Large intestine (tissue), 3 donors: ENCODE measurements at regions not wholly inside any gene's neighbourhood (a gene's known extent, or its start where the extent isn't known, plus 50 kb on each side); places are given as distances from the start of the nearest gene placed in this dataset.

Experiments
- DNase-seq, 2 donors: peaks; one replicate each; pipeline versions ENCODE4 v3.0.0 to v3.0.0-alpha.2; 2013
- H3K27ac ChIP-seq: one replicate; pipeline ENCODE4 v1.5.1; 2013; ENCODE audit warnings: low read length
- H3K27me3 ChIP-seq: 2 replicates; pipeline ENCODE4 v1.6.1; 2013; ENCODE audit warnings: low read length; ENCODE audit not compliant: control insufficient read depth, insufficient read depth
- H3K36me3 ChIP-seq: 2 replicates; pipeline ENCODE4 v1.6.1; 2013; ENCODE audit warnings: low read length; ENCODE audit not compliant: control insufficient read depth, insufficient read depth
- H3K4me1 ChIP-seq: one replicate; pipeline ENCODE4 v1.6.1; 2013; ENCODE audit warnings: low read length; ENCODE audit not compliant: control insufficient read depth, insufficient read depth
- H3K4me3 ChIP-seq: one replicate; pipeline ENCODE4 v1.5.1; 2013; ENCODE audit warnings: low read length
- H3K9me3 ChIP-seq: one replicate; pipeline ENCODE4 v1.6.1; 2013; ENCODE audit warnings: mild to moderate bottlenecking, low read depth, low read length, moderate library complexity; ENCODE audit not compliant: control insufficient read depth
- WGBS: methylation state at CpG from one replicate; pipeline ENCODE4 v1.1.5; 2013; ENCODE audit warnings: low lambda C conversion rate; ENCODE audit not compliant: insufficient coverage; 5-methylcytosine and 5-hydroxymethylcytosine counted together

DNA sequence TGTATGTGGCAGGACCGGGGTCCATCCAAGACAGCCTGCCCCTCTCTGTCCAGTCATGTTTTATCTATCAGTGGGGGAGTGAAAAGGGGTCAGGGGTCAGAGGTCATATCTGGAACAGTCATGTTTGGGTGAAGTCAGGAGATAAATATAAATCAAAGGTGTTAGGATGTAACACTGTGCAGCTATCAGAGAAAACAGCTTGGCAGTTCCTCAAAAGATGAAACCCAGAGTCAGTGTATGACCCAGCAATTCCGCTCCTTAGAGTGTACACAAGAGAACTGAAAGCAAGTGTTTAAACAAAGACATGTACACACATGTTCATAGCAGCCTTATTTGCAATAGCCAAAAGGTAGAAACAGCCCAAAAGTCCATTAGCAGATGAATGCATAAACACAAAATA lies 361.3 kb downstream of the FOXL1 start:
- no CpG with 5 or more reads among the region's 2 CpGs for WGBS
- no peak overlapping the region for H3K27ac ChIP-seq

DNA sequence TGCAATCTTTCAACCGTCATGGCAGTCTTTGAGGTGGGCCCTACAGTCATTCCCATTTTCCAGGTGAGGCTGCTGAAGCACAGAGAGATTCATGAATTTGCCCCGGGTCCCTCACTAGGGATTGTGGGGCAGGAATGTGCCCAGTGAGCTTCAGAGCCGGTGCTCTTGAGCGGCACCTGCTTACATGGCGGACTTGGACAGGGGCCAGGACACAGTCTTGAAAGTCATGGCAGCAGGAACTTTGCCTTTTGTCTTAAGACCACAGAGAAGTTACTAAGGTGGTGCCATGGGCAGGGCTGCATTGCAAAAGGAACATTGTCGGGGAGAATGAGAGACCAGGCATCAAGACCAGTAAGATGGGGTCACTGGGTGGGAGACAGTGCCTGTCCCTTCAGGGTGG lies 363.4 kb downstream of the FOXL1 start:
- no peak for DNase-seq
- Histone ChIP-seq H3K27me3 (no peaks in the 10 kb centered on the region), H3K4me1 (no peaks in the 10 kb centered on the region), H3K36me3 (no peaks in the 10 kb centered on the region), H3K9me3 (no peaks in the 10 kb centered on the region), H3K4me3 (no peak overlapping the region), H3K27ac (no peak overlapping the region)
- no CpG with 5 or more reads among the region's 6 CpGs for WGBS

More for the DNA sequence above, 361.3 kb downstream of the FOXL1 start:
- H3K9me3 ChIP-seq = no peaks in the 10 kb centered on the region
- H3K27me3 ChIP-seq = peaks cover 2% of the 10 kb centered on the region
- H3K4me3 ChIP-seq = no peak overlapping the region
- no peaks in the 10 kb centered on the region for H3K36me3 ChIP-seq
- no peaks in the 10 kb centered on the region for H3K4me1 ChIP-seq
- DNase-seq = no peak

DNA sequence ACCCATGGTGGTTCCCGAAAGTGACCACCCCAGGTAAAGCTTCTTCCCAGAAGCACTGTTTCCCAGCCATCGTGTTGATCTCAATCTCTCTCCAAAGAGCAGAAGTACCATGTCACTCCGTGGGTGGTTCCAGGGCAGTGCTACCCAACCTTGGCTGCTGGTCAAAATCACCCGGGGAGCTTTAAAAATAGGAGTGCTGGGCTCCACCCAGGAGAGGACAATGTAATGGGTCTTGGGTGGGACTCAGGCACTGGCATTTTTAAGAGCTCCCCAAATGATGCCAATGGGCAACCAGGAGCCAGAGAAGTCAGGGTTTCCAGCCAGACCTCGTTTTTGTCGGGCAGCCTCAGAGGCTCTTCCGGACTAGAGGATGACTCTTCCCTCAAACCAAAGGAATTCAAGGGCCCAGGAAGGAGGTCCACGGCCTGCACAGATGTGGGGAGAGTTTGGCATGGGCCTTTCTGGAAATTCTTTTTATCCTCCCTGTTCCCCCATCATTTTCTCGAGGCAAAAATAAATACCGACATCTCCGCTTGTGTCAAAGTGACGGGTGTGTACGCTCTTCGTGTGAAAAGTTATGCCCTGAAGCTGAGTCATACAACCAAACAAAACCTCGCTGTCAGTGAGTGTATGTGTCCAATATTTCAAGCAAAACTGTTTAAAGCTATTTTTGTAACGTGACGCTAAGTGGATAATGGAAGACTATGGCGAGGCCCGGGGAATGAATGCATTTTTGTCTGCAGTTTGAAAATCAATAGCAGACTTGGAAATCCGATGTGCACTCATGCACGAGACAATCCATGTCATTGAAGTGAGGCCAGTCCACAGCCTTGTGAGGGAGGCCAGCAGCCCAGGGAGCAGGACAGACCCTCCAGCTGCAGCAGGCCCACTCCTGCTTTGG lies 364.1 kb downstream of the FOXL1 start:
- DNase-seq = no peak
- 67% methylated on average over 3 of the region's 21 CpGs for WGBS
- no peaks in the 10 kb centered on the region for H3K36me3 ChIP-seq
- H3K9me3 ChIP-seq = no peaks in the 10 kb centered on the region
- no peaks in the 10 kb centered on the region for H3K4me1 ChIP-seq
- no peaks in the 10 kb centered on the region for H3K27me3 ChIP-seq
- H3K4me3 ChIP-seq = no peak overlapping the region
- no peak overlapping the region for H3K27ac ChIP-seq

DNA sequence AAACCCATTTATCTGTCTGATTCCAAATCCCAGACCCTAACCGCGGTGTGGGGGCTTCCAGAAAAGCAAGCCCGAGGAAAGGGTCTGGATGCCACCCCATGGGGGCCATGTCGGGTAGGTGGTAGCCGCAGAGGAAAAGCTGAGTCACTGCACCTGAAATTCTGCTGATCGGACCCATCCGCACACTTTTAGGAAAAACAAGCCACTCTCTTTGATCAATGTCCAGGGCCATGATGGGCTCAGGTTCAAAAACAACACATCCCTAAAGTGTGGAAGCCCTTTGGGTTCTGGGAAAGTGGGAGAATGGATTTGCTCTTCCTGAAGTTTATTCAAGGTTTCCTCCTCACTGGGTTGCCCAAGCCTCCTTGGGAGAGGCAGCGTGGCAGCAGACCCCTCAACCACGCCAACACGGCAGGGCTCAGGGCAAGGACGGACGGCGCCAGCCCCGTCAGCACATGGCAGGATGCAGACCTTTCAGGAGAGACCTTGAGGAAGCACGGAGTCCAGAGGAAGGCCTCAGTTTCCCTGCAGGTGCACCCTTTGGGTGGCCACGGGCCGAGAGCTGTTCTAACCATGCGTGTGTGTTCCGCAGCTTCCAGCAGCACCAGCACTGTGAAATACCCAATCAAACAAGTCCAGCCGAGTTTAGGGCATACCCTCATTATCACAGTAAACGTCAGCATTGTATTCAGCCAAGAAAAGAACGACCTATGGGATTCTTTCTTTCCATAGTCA lies 367.0 kb downstream of the FOXL1 start:
- no peaks in the 10 kb centered on the region for H3K9me3 ChIP-seq
- H3K4me1 ChIP-seq = no peaks in the 10 kb centered on the region
- H3K27me3 ChIP-seq = no peaks in the 10 kb centered on the region
- DNase-seq = no peak
- no peaks in the 10 kb centered on the region for H3K36me3 ChIP-seq
- H3K4me3 ChIP-seq = no peak overlapping the region
- H3K27ac ChIP-seq = no peak overlapping the region
- 40% methylated on average over 1 of the region's 22 CpGs for WGBS

DNA sequence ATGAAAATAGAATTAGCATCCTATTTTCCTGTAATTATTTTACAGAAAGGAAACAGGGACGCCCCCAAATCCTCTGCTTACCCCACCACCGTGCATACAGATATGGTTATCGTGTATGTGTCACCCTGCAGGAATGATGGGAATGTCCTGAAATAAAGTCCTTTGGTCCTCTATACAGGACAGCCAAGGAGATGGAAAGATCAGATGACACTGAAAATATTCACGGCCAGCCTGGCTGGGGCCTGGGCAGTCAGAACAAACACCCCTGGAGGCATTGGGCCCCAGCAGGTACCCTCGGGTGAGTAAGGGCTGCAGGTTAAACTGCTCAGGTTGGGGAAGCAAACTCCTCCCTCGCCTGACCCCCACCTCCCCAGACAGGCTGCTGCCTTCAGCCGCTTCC lies 368.0 kb downstream of the FOXL1 start:
- Histone ChIP-seq H3K36me3 (no peaks in the 10 kb centered on the region), H3K27ac (no peak overlapping the region), H3K4me3 (no peak overlapping the region), H3K9me3 (no peaks in the 10 kb centered on the region), H3K27me3 (no peaks in the 10 kb centered on the region), H3K4me1 (no peaks in the 10 kb centered on the region)
- no peak for DNase-seq
- WGBS = 83% methylated on average over 1 of the region's 7 CpGs

DNA sequence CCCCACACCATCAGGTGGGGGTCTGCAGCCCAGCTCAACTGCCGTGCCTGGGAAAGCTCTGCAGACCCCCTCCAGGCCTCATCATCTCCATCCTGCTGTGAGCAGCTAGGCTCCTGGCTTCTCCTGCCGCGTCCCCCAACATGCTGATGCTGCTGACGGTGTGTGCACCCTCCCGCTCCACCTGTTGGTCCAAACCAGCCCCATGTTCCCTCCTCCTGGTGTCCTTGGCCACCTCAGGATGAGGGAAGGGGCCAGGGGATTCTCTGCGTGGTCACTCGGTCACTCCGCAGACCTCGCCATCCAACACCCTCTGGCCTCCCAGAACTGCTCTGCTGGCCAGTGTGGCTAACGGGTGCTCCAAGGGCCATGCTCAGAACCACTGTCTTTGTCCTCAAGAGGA lies 368.6 kb downstream of the FOXL1 start:
- Histone ChIP-seq H3K4me1 (no peaks in the 10 kb centered on the region), H3K27ac (no peak overlapping the region), H3K9me3 (no peaks in the 10 kb centered on the region), H3K27me3 (no peaks in the 10 kb centered on the region), H3K4me3 (no peak overlapping the region), H3K36me3 (no peaks in the 10 kb centered on the region)
- no peak for DNase-seq
- WGBS = no CpG with 5 or more reads among the region's 10 CpGs

DNA sequence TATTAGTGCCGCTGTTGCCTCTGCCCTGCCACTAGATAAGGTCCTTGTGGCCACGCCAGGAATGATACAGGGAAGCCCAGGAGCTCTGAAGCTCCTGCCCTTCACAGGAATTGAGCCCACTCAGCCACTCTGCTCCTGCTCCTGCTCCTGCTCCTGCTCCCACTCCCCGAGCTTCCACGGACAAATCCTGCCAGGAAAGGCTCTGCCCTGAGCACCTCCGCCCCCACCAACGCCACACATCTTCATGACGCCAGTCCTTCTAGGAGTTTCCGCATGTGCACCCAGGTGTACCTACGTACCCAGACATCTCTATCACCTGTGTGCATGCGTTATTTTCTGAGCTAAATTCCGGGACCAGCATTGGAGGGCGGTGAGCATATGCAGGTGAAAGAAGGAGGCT lies 369.1 kb downstream of the C16orf95 start:
- 93% methylated on average over 3 of the region's 12 CpGs for WGBS
- Histone ChIP-seq H3K4me3 (no peak overlapping the region), H3K36me3 (no peaks in the 10 kb centered on the region), H3K4me1 (no peaks in the 10 kb centered on the region), H3K27ac (no peak overlapping the region), H3K27me3 (no peaks in the 10 kb centered on the region), H3K9me3 (no peaks in the 10 kb centered on the region)
- DNase-seq = no peak

DNA sequence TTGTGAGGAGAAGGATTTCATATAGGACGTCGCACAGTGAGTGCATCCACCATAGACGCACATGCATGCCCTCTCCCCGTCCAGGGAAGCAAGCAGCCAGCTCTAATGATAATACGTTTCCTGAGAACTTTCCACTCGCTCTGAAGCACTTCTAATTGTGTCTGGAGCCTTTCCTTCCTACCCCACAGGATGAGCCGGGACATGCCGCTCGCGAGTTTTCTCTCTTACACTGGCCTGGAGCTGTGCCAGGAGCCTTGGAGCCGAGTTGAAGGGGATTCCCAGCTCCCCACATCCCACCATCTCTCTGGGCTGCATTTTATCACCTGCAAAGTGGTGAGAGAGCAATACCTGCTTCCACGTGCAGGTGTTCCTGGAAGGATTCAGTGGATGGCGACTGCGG lies 368.1 kb downstream of the C16orf95 start:
- WGBS = no CpG with 5 or more reads among the region's 14 CpGs

DNA sequence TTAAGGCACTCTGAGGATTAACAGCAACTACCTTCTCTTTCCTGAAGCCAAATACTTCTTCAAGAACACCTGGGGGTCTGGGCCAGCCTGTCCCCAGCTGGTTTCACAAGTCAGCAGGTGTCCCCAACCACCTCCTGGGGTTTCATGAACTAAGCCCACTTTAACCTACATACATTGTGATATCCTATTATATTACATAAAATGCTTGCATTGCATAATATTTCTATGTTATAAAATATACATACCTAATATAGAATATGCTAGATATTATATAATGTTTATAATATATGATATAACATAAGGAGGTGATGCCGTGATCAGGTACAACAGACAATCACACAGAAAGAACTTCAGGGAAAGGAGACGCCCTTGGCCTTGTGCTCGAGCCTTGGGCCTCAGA lies 367.6 kb downstream of the C16orf95 start:
- Histone ChIP-seq H3K36me3 (no peaks in the 10 kb centered on the region), H3K4me3 (no peak overlapping the region), H3K27ac (no peak overlapping the region), H3K4me1 (no peaks in the 10 kb centered on the region), H3K27me3 (peaks cover 3% of the 10 kb centered on the region), H3K9me3 (peaks cover 2% of the 10 kb centered on the region)
- WGBS = no CpG with 5 or more reads among the region's 3 CpGs
- no peak for DNase-seq

More for the DNA sequence above, 368.1 kb downstream of the C16orf95 start:
- Histone ChIP-seq H3K9me3 (peaks cover 2% of the 10 kb centered on the region), H3K4me1 (no peaks in the 10 kb centered on the region), H3K4me3 (no peak overlapping the region), H3K27ac (no peak overlapping the region), H3K27me3 (peaks cover 3% of the 10 kb centered on the region), H3K36me3 (no peaks in the 10 kb centered on the region)
- DNase-seq = no peak

DNA sequence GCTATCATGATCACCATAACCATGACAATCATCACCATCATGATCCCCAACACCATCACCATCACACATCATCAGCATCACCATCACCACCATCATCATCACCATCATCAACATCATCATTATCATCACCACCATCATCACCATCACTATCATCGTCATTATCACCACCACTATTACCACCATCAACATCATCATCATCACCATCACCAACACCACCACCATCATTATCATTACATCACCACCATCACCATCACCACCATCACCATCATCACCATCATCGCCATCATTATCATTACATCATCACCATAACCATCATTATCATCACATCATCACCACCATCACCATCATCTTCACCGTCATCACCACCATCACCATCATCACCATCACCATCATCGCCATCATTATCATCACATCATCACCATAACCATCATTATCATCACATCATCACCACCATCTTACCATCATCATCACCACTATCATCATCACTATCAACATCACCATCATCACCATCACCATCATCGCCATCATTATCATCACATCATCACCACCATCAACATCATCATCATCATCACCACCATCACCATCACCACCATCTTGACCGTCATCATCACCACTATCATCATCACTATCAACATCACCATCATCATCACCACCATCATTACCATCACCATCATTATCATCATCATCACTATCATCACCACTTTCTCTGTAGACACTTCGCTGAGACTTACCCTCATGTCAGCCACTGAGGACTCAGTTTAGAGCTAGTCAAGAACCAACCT lies 366.0 kb downstream of the C16orf95 start:
- Histone ChIP-seq H3K9me3 (peaks cover 2% of the 10 kb centered on the region), H3K27me3 (peaks cover 3% of the 10 kb centered on the region), H3K4me3 (no peak overlapping the region), H3K27ac (no peak overlapping the region), H3K36me3 (no peaks in the 10 kb centered on the region), H3K4me1 (no peaks in the 10 kb centered on the region)
- 98% methylated on average over 6 of the region's 7 CpGs for WGBS
- DNase-seq = no peak
